ENCODE measurements at regions not wholly inside any gene's neighbourhood (a gene's known extent, or its start where the extent isn't known, plus 50 kb on each side); places are given as distances from the start of the nearest gene placed in this dataset.

DNA sequence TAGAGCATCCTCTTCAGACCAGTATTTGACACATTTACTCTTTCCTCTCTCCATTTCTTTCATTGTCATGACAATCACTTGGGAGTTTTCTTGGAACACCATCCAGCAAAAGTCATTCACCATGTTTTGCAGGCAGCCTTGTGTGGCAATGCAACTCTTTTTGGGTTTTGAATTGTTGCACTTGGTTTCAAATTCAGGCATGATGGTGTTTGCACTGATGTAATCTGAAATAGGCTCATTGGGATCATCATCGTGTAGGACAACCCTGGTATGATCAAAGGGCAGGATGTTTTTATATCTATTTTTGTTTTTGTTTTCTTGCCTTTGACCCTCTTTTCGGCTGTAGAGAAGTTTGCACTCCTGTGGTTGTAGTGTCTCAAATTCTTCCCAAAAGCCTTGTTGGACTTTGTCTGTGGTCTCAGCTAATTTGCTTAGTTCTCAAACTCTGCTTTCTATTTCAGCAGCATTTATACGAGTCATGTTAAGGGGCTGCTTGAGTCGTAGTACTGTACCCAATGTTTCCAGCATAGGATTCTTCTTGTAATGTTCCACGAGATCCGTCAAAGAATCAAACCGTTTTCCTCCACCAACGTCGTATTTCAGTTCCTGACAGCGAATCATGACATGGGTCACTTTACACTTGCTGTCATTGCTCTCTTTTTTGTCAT lies 160.8 kb upstream of the TNFAIP3 start:
- no peak for FAIRE-seq
- no peak overlapping the region for H3K14ac ChIP-seq (ENCODE audit: insufficient read length)
- no peak overlapping the region for H3K9ac ChIP-seq (replicated peaks in 1 of 4; ENCODE audit: extremely low read depth in 1 of 4, low read depth in 3 of 4, low read length in 3 of 4)
- no peak overlapping the region for H2BK20ac ChIP-seq (ENCODE audit: low read length)
- H3K4me3 ChIP-seq (ENCODE audit: extremely low read depth in 1 of 4, insufficient read depth in 2 of 4, low read depth in 3 of 4, low read length in 4 of 4), result no peak overlapping the region
- no peaks in the 10 kb centered on the region for H3K79me1 ChIP-seq (ENCODE audit: low read depth, low read length)
- POLR2A ChIA-PET (ENCODE audit: partially characterized antibody), result no interaction called here
- H3K36me3 ChIP-seq (ENCODE audit: control insufficient read depth in 2 of 4, insufficient read depth in 4 of 4, low read length in 3 of 4), result no peaks in the 10 kb centered on the region
- H3K18ac ChIP-seq (ENCODE audit: extremely low read depth, low read length), result no peak overlapping the region
- H4K20me1 ChIP-seq (replicated peaks in 1 of 2; ENCODE audit: control insufficient read depth in 1 of 2, insufficient read depth in 2 of 2, low read length in 2 of 2), result no peaks in the 10 kb centered on the region
- H2AK5ac ChIP-seq (ENCODE audit: low read depth, low read length), result no peak overlapping the region
- no peak overlapping the region for H2BK5ac ChIP-seq (ENCODE audit: low read depth, low read length)
- no peak overlapping the region for H3K56ac ChIP-seq (replicated peaks; ENCODE audit: insufficient read length, low read depth, low read length)
- no peaks in the 10 kb centered on the region for H3K23me2 ChIP-seq (ENCODE audit: low read depth, low read length)
- no peaks in the 10 kb centered on the region for H3K4me1 ChIP-seq (replicated peaks in 1 of 4; ENCODE audit: control insufficient read depth in 3 of 4, insufficient read depth in 4 of 4, low read length in 3 of 4)
- H3K27me3 ChIP-seq (replicated peaks in 1 of 4; ENCODE audit: control insufficient read depth in 3 of 4, extremely low read depth in 1 of 4, insufficient read depth in 3 of 4, low read length in 3 of 4), result no peaks in the 10 kb centered on the region
- 0 out of 2 replicates have a peak overlapping the region, but pooled peaks have one; percentile 1 for H2AFZ ChIP-seq (ENCODE audit: low read length)
- no peak overlapping the region for H4K8ac ChIP-seq (ENCODE audit: extremely low read depth, insufficient read depth, low read length)
- H4K5ac ChIP-seq (ENCODE audit: insufficient read length, low read depth, low read length), result no peak overlapping the region
- no peaks in the 10 kb centered on the region for H3K9me3 ChIP-seq (ENCODE audit: insufficient read depth in 2 of 2, low read depth in 1 of 2, low read length in 1 of 2)
- no peak overlapping the region for H2BK120ac ChIP-seq (replicated peaks; ENCODE audit: low read depth, low read length)
- no peak overlapping the region for H3K4me2 ChIP-seq (ENCODE audit: insufficient read depth in 1 of 2, low read depth in 2 of 2, low read length in 2 of 2)
- CTCF ChIA-PET (ENCODE audit: partially characterized antibody), result interaction anchor here (0.6 to 4.0 kb wide), 30 partner anchors 9 to 1480 kb away, joined by 3 to 42 read pairs (median 4); no protein-coding TSS in a partner anchor
- WGBS, 2 experiments (ENCODE audit: extremely low coverage in 1 of 2, insufficient coverage in 1 of 2, insufficient read length in 1 of 2, insufficient replicate concordance in 2 of 2, low coverage in 1 of 2, low lambda C conversion rate in 2 of 2, missing lambda C conversion rate in 1 of 2), result 78% methylated on average over 10 of the region's 10 CpGs; no CpG with 5 or more reads in 1 of the 2 experiments
- DNase-seq (ENCODE audit: low read depth in 1 of 2, low spot score in 2 of 2), result no peak
- H2BK12ac ChIP-seq (ENCODE audit: low read depth, low read length), result no peak overlapping the region
- H3K79me2 ChIP-seq (ENCODE audit: control insufficient read depth in 1 of 2, insufficient read depth in 2 of 2, low read length in 2 of 2), result no peaks in the 10 kb centered on the region
- no peak overlapping the region for H3K23ac ChIP-seq (ENCODE audit: insufficient read length)
- H4K91ac ChIP-seq (replicated peaks; ENCODE audit: insufficient read length, low read length), result no peak overlapping the region
- H2BK15ac ChIP-seq (ENCODE audit: low read length), result no peak overlapping the region
- no peak overlapping the region for H3K27ac ChIP-seq (ENCODE audit: low read depth, low read length)
- H3K4ac ChIP-seq (replicated peaks; ENCODE audit: insufficient read length, low read depth, low read length), result no peak overlapping the region
- TF ChIP-seq SP2 (IDR thresholded peaks at IDR 0.05; ENCODE audit: low read length), result no peak
- TF ChIP-seq MAFK (IDR thresholded peaks at IDR 0.05; ENCODE audit: low read depth, low read length), result no peak
- TF ChIP-seq CTBP2 (IDR thresholded peaks at IDR 0.05; ENCODE audit: borderline replicate concordance, insufficient read depth, insufficient read length, low read length), result no peak
- no peak for TF ChIP-seq POU5F1 (IDR thresholded peaks at IDR 0.05; ENCODE audit: low read depth, low read length)
- TF ChIP-seq CBX5 (IDR thresholded peaks at IDR 0.05; ENCODE audit: low read depth, low read length), result no peak
- TF ChIP-seq TBP (IDR thresholded peaks at IDR 0.05; ENCODE audit: low read depth, low read length), result no peak
- no peak for TF ChIP-seq SIN3A (conservative IDR thresholded peaks at IDR 0.05 in 1 of 2, IDR thresholded peaks at IDR 0.05 in 1 of 2; ENCODE audit: low read depth in 1 of 2, low read length in 2 of 2)
- no peak for TF ChIP-seq PHF8 (conservative IDR thresholded peaks at IDR 0.05; ENCODE audit: low read depth, low read length)
- no peak for TF ChIP-seq GABPA (IDR thresholded peaks at IDR 0.05; ENCODE audit: borderline replicate concordance, insufficient read depth, low read length)
- TF ChIP-seq JUN (IDR thresholded peaks at IDR 0.05; ENCODE audit: low read depth, low read length), result no peak
- no peak for TF ChIP-seq SIRT6 (IDR thresholded peaks at IDR 0.05; ENCODE audit: low read length)
- TF ChIP-seq POLR2A (IDR thresholded peaks at IDR 0.05; ENCODE audit: control extremely low read depth in 1 of 2, low read depth in 2 of 2, low read length in 2 of 2), result no peak
- TF ChIP-seq SUZ12 (IDR thresholded peaks at IDR 0.05; ENCODE audit: low read length), result no peak
- no peak for TF ChIP-seq RFX5 (IDR thresholded peaks at IDR 0.05; ENCODE audit: borderline replicate concordance, low read depth, low read length)
- no peak for TF ChIP-seq CHD2 (IDR thresholded peaks at IDR 0.05; ENCODE audit: low read length)

All from H1 (cell line).